ENCODE measurements at regions not wholly inside any gene's neighbourhood (a gene's known extent, or its start where the extent isn't known, plus 50 kb on each side); places are given as distances from the start of the nearest gene placed in this dataset.

GRCh38 chr6:133026705-133027104 lies 212.3 kb downstream of the RPS12 start:
- no peak for TF ChIP-seq MXI1 (IDR thresholded peaks at IDR 0.05; ENCODE audit: borderline replicate concordance, low read depth, low read length)
- no peak for TF ChIP-seq RAD21 (IDR thresholded peaks at IDR 0.05; ENCODE audit: low read length)
- TF ChIP-seq SMC3 (IDR thresholded peaks at IDR 0.05; ENCODE audit: low read depth, low read length) = no peak
- TF ChIP-seq NFE2L2 (IDR thresholded peaks at IDR 0.05; ENCODE audit: low read depth, low read length) = no peak
- TF ChIP-seq BHLHE40 (IDR thresholded peaks at IDR 0.05; ENCODE audit: low read depth, low read length) = no peak
- TF ChIP-seq USF2 (IDR thresholded peaks at IDR 0.05; ENCODE audit: low read depth, low read length) = no peak
- Histone ChIP-seq H3K27me3 (ENCODE audit: control insufficient read depth, insufficient read depth, low read length) (no peaks in the 10 kb centered on the region), H2AK9ac (replicated peaks; ENCODE audit: low read depth, low read length, poor library complexity) (no peak overlapping the region), H3K4me2 (ENCODE audit: low read depth, low read length) (no peak overlapping the region), H3K18ac (ENCODE audit: low read depth, low read length) (no peak overlapping the region), H2BK120ac (ENCODE audit: low read depth, low read length) (no peak overlapping the region), H3K27ac (ENCODE audit: insufficient read depth, low read length) (no peak overlapping the region), H3K9ac (ENCODE audit: low read depth, low read length) (no peak overlapping the region), H2BK15ac (ENCODE audit: low read depth, low read length) (no peak overlapping the region), H3K4me3 (ENCODE audit: insufficient read depth, low read depth, low read length) (no peak overlapping the region), H3K9me3 (ENCODE audit: control insufficient read depth, insufficient read depth, low read length) (no peaks in the 10 kb centered on the region), H3K14ac (replicated peaks; ENCODE audit: low read depth, low read length) (no peak overlapping the region), H3K23ac (ENCODE audit: low read depth, low read length) (no peak overlapping the region), H4K8ac (ENCODE audit: low read depth in 2 of 2, low read length in 2 of 2) (no peak overlapping the region), H4K91ac (ENCODE audit: insufficient read depth, low read depth, low read length) (no peak overlapping the region), H2BK20ac (ENCODE audit: low read depth, low read length) (no peak overlapping the region), H3K9me1 (ENCODE audit: insufficient read depth, low read length) (no peaks in the 10 kb centered on the region), H4K20me1 (ENCODE audit: insufficient read depth, low read length) (no peaks in the 10 kb centered on the region), H2AFZ (replicated peaks; ENCODE audit: low read length, poor library complexity) (no peak overlapping the region), H2BK5ac (ENCODE audit: low read depth, low read length, poor library complexity, severe bottlenecking) (no peak overlapping the region), H3K79me1 (ENCODE audit: low read depth in 1 of 2, low read length in 2 of 2) (no peaks in the 10 kb centered on the region), H3K56ac (ENCODE audit: extremely low read depth, insufficient read depth, low read length) (no peak overlapping the region), H3K4me1 (ENCODE audit: control insufficient read depth, insufficient read depth, low read length) (no peaks in the 10 kb centered on the region), H2AK5ac (ENCODE audit: low read depth, low read length) (no peak overlapping the region), H3K4ac (ENCODE audit: low read depth, low read length) (no peak overlapping the region), H4K5ac (ENCODE audit: low read depth, low read length) (no peak overlapping the region), H3K36me3 (ENCODE audit: control insufficient read depth, insufficient read depth, low read length) (no peaks in the 10 kb centered on the region)
- no CpG with 5 or more reads among the region's 2 CpGs for WGBS, 2 experiments (ENCODE audit: extremely low coverage in 2 of 2, insufficient read length in 1 of 2)
- BruUV-seq (replicated peaks) = no TSS peak
- intact Hi-C loops (cut with micrococcal nuclease) = no loop called here
- no peak for DNase-seq
- CTCF ChIA-PET = no interaction called here
- no peak for ATAC-seq (ENCODE audit: low read depth)
- in situ Hi-C loops (cut with MboI; ENCODE audit: low sequenced_read_pairs) = no loop called here
- POLR2A ChIA-PET (ENCODE audit: unreplicated experiment) = no interaction called here
- dilution Hi-C loops (cut with HindIII; ENCODE audit: low sequenced_read_pairs, unreplicated experiment) = no loop called here

Data from IMR-90 (cell line).